ENCODE measurements at regions not wholly inside any gene's neighbourhood (a gene's known extent, or its start where the extent isn't known, plus 50 kb on each side); places are given as distances from the start of the nearest gene placed in this dataset.
"Not testable (repeated sequence)": the region's sequence is repeated elsewhere in the genome, so short reads cannot be mapped to it uniquely, and the experiment has no call there.

DNA sequence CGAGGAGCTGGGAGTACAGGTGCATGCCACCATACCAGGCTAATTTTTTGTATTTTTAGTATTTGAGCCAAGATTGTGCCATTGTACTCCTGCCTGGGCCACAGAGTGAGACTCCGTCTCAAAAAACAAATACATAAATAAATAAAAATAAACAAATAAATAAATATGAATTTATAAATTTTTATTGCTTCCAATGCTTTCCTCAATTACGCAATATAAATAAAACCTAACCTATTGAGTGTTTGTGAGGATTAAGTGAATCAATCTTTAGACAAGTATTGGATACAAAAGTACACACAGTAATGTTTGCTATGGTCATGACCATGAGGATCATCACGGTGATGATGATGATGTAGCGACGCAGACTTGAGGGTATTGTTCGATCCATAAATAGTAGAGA is 257.4 kb downstream of the ASXL3 start:
- H3K27ac ChIP-seq (ENCODE audit: low read length), result no peak overlapping the region
- WGBS, result 94% methylated on average over 7 of the region's 7 CpGs
- H3K27me3 ChIP-seq (ENCODE audit: control insufficient read depth, insufficient read depth), result no peaks in the 10 kb centered on the region
- DNase-seq, result no peak
- H3K4me1 ChIP-seq (ENCODE audit: control insufficient read depth, insufficient read depth, low read length), result no peaks in the 10 kb centered on the region
- no peaks in the 10 kb centered on the region for H3K9me3 ChIP-seq (ENCODE audit: control insufficient read depth, low read length)
- H3K4me3 ChIP-seq (ENCODE audit: low read length), result no peak overlapping the region
- no peak for ATAC-seq
- intact Hi-C loops (cut with DNase I), result no loop called here

DNA sequence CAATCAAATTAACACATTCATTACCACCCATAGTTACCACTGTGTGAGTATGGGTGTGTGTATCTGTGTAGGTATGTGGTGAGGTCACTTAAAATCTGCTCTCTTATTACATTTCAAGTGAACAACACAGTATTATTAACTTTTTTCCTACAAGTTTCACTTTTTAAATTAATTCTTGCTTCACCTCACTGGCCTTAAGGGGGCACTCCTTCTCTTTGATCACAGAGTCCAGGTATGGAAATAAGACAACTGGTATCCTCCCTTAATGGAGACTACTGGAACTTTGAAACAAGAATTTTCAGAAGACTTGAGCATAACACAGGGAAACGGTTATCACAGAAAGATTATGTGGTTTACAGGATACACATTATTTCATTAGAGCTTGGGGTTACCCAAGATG is 255.8 kb downstream of the ASXL3 start:
- WGBS, result 85% methylated on average over 1 of the region's 1 CpG
- H3K9me3 ChIP-seq (ENCODE audit: control insufficient read depth, low read length), result no peaks in the 10 kb centered on the region
- DNase-seq, result no peak

GRCh38 chr18:33831424-33831823 is 253.4 kb downstream of the ASXL3 start:
- WGBS, result 58% methylated on average over 1 of the region's 1 CpG
- Histone ChIP-seq H3K4me1 (ENCODE audit: control insufficient read depth, insufficient read depth, low read length) (no peaks in the 10 kb centered on the region), H3K27me3 (ENCODE audit: control insufficient read depth, insufficient read depth) (no peaks in the 10 kb centered on the region), H3K4me3 (ENCODE audit: low read length) (no peak overlapping the region), H3K9me3 (ENCODE audit: control insufficient read depth, low read length) (no peaks in the 10 kb centered on the region), H3K27ac (ENCODE audit: low read length) (no peak overlapping the region)
- DNase-seq (no peak), ATAC-seq (no peak)
- intact Hi-C loops (cut with DNase I), result no loop called here

More for the DNA sequence above, 255.8 kb downstream of the ASXL3 start:
- Histone ChIP-seq H3K27me3 (ENCODE audit: control insufficient read depth, insufficient read depth) (no peaks in the 10 kb centered on the region), H3K27ac (ENCODE audit: low read length) (no peak overlapping the region), H3K4me1 (ENCODE audit: control insufficient read depth, insufficient read depth, low read length) (no peaks in the 10 kb centered on the region), H3K4me3 (ENCODE audit: low read length) (no peak overlapping the region)
- no peak for ATAC-seq
- intact Hi-C loops (cut with DNase I), result no loop called here

- intact Hi-C loops (cut with DNase I), result no loop called here
Observed at GRCh38 chr18:33830213-33830612, 252.2 kb downstream of the ASXL3 start.

GRCh38 chr18:33828949-33829348 is 250.9 kb downstream of the ASXL3 start:
- Histone ChIP-seq H3K27me3 (ENCODE audit: control insufficient read depth, insufficient read depth) (no peaks in the 10 kb centered on the region), H3K9me3 (ENCODE audit: control insufficient read depth, low read length) (no peaks in the 10 kb centered on the region), H3K4me3 (ENCODE audit: low read length) (no peak overlapping the region), H3K27ac (ENCODE audit: low read length) (no peak overlapping the region), H3K4me1 (ENCODE audit: control insufficient read depth, insufficient read depth, low read length) (no peaks in the 10 kb centered on the region)
- no peak for ATAC-seq
- no peak for DNase-seq
- intact Hi-C loops (cut with DNase I), result no loop called here
- 64% methylated on average over 2 of the region's 2 CpGs for WGBS

More at GRCh38 chr18:33830213-33830612, 252.2 kb downstream of the ASXL3 start:
- WGBS, result 94% methylated on average over 1 of the region's 1 CpG
- Histone ChIP-seq H3K4me3 (ENCODE audit: low read length) (no peak overlapping the region), H3K4me1 (ENCODE audit: control insufficient read depth, insufficient read depth, low read length) (no peaks in the 10 kb centered on the region), H3K27me3 (ENCODE audit: control insufficient read depth, insufficient read depth) (no peaks in the 10 kb centered on the region), H3K9me3 (ENCODE audit: control insufficient read depth, low read length) (no peaks in the 10 kb centered on the region), H3K27ac (ENCODE audit: low read length) (no peak overlapping the region)
- no peak for DNase-seq
- ATAC-seq, result no peak

DNA sequence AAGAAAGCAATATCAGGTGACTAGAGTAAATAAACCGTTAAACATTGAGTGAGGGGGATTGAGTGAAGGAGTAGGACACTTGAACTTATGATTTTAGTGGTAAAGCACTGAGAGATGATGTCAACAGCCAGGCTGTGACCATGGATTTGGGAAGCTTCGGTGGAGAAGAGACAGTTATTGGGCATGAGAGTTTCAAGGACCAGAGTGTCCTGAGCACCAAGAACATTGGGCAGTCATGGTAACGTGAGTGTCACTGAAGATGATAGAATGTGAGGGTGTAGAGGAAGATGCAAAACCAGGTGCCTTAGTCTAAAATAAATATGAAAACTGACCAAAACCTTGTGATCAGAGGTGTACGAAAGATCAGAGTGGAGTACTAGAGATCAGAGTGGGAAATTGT is 248.1 kb downstream of the ASXL3 start:
- H3K9me3 ChIP-seq (ENCODE audit: control insufficient read depth, low read length), result no peaks in the 10 kb centered on the region
- H3K4me3 ChIP-seq (ENCODE audit: low read length), result no peak overlapping the region
- H3K4me1 ChIP-seq (ENCODE audit: control insufficient read depth, insufficient read depth, low read length), result no peaks in the 10 kb centered on the region
- no peak overlapping the region for H3K27ac ChIP-seq (ENCODE audit: low read length)
- H3K27me3 ChIP-seq (ENCODE audit: control insufficient read depth, insufficient read depth), result no peaks in the 10 kb centered on the region
- WGBS, result 81% methylated on average over 4 of the region's 4 CpGs
- intact Hi-C loops (cut with DNase I), result no loop called here
- DNase-seq, result no peak
- ATAC-seq, result no peak

GRCh38 chr18:33821503-33821902 is 243.5 kb downstream of the ASXL3 start:
- Histone ChIP-seq H3K27me3 (ENCODE audit: control insufficient read depth, insufficient read depth) (no peaks in the 10 kb centered on the region), H3K9me3 (ENCODE audit: control insufficient read depth, low read length) (no peaks in the 10 kb centered on the region), H3K4me1 (ENCODE audit: control insufficient read depth, insufficient read depth, low read length) (no peaks in the 10 kb centered on the region), H3K4me3 (ENCODE audit: low read length) (no peak overlapping the region), H3K27ac (ENCODE audit: low read length) (no peak overlapping the region)
- ATAC-seq (no peak), DNase-seq (no peak)
- 70% methylated on average over 1 of the region's 1 CpG for WGBS
- intact Hi-C loops (cut with DNase I), result no loop called here

DNA sequence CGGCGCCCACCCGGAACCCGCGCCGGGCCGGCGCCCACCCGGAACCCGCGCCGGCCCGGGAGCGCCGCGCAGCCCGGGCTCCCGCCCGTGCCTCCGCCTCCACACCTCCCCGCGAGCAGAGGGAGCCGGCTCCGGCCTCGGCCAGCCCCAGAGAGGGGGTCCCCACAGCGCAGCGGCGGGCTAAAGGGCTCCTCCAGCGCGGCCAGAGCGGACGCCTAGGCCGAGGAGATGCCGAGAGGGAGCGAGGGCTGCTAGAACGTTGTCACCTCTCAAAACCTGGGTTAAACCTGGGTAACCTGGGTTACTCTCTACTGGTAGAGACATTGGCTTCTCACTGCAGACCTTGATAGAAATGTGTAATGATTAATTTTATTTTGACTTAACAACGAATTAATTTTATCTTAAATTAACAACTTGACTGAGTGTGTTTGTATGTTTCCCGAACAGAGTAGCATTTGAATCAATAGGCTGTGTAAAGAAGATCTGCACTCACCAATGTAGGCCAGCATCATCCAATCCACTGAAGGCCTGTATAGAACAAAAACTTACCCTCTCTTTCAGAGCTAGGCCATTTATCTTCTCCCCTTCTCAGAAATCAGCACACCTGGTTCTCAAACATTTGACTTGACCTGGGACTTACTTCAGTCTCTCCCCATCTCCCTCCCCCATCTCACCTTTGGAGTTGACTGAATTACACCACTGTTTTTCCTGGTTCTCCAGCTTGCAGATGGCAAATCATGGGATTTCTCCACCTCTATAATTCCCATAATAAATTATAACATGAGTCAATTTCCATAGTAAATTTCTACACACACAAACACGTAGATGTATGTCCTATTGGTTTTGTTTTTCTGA is 242.7 kb downstream of the ASXL3 start:
- H3K27ac ChIP-seq (ENCODE audit: low read length), result no peak overlapping the region
- no peak for ATAC-seq
- 81% methylated on average over 39 of the region's 39 CpGs for WGBS
- no peaks in the 10 kb centered on the region for H3K27me3 ChIP-seq (ENCODE audit: control insufficient read depth, insufficient read depth)
- DNase-seq, result peak in 2 of 3 donors; percentile 13 to 66
- no peaks in the 10 kb centered on the region for H3K9me3 ChIP-seq (ENCODE audit: control insufficient read depth, low read length)
- intact Hi-C loops (cut with DNase I), result no loop called here
- no peak overlapping the region for H3K4me3 ChIP-seq (ENCODE audit: low read length)
- H3K4me1 ChIP-seq (ENCODE audit: control insufficient read depth, insufficient read depth, low read length), result no peaks in the 10 kb centered on the region

- intact Hi-C loops (cut with DNase I), result not testable (repeated sequence)
Observed at GRCh38 chr18:33819692-33820343, 241.8 kb downstream of the ASXL3 start.

GRCh38 chr18:33818145-33818544 is 240.1 kb downstream of the ASXL3 start:
- Histone ChIP-seq H3K9me3 (ENCODE audit: control insufficient read depth, low read length) (no peaks in the 10 kb centered on the region), H3K27me3 (ENCODE audit: control insufficient read depth, insufficient read depth) (no peaks in the 10 kb centered on the region), H3K4me3 (ENCODE audit: low read length) (no peak overlapping the region), H3K27ac (ENCODE audit: low read length) (no peak overlapping the region), H3K4me1 (ENCODE audit: control insufficient read depth, insufficient read depth, low read length) (no peaks in the 10 kb centered on the region)
- 95% methylated on average over 1 of the region's 1 CpG for whole genome bisulfite sequencing
- DNase-seq (no peak), ATAC-seq (no peak)
- intact Hi-C loops (cut with DNase I), result no loop called here

More at GRCh38 chr18:33819692-33820343, 241.8 kb downstream of the ASXL3 start:
- not testable (repeated sequence) for H3K4me1 ChIP-seq (ENCODE audit: control insufficient read depth, insufficient read depth, low read length); H3K9me3 ChIP-seq (ENCODE audit: control insufficient read depth, low read length); H3K4me3 ChIP-seq (ENCODE audit: low read length); DNase-seq; ATAC-seq; H3K27me3 ChIP-seq (ENCODE audit: control insufficient read depth, insufficient read depth); H3K27ac ChIP-seq (ENCODE audit: low read length)
- 91% methylated on average over 20 of the region's 32 CpGs for WGBS

- Histone ChIP-seq H3K27me3 (ENCODE audit: control insufficient read depth, insufficient read depth) (no peaks in the 10 kb centered on the region), H3K4me1 (ENCODE audit: control insufficient read depth, insufficient read depth, low read length) (no peaks in the 10 kb centered on the region), H3K27ac (ENCODE audit: low read length) (no peak overlapping the region), H3K9me3 (ENCODE audit: control insufficient read depth, low read length) (no peaks in the 10 kb centered on the region), H3K4me3 (ENCODE audit: low read length) (no peak overlapping the region)
- ATAC-seq (no peak), DNase-seq (no peak)
- 25% methylated on average over 1 of the region's 1 CpG for WGBS
- intact Hi-C loops (cut with DNase I), result no loop called here
Observed at GRCh38 chr18:33817096-33817495, 239.1 kb downstream of the ASXL3 start.
